ENCODE measurements at regions not wholly inside any gene's neighbourhood (a gene's known extent, or its start where the extent isn't known, plus 50 kb on each side); places are given as distances from the start of the nearest gene placed in this dataset.
"Not testable (repeated sequence)": the region's sequence is repeated elsewhere in the genome, so short reads cannot be mapped to it uniquely, and the experiment has no call there.

- no peak for DNase-seq
- no peak overlapping the region for H3K27ac Mint-ChIP-seq
- peaks cover 7% of the 10 kb centered on the region for H3K4me1 Mint-ChIP-seq (ENCODE audit: low read depth)
- POLR2A ChIA-PET: no interaction called here
- H3K27me3 Mint-ChIP-seq (ENCODE audit: low read depth): peaks cover 4% of the 10 kb centered on the region
- CTCF ChIA-PET: no interaction called here
- no peaks in the 10 kb centered on the region for H3K36me3 Mint-ChIP-seq (ENCODE audit: low read depth)
- H3K4me3 Mint-ChIP-seq: no peak overlapping the region
- ATAC-seq: no peak
- H3K9me3 Mint-ChIP-seq (ENCODE audit: insufficient read depth): no peaks in the 10 kb centered on the region
Measured at GRCh38 chr15:66961407-66961884, 104.0 kb upstream of the SMAD3 start.

DNA sequence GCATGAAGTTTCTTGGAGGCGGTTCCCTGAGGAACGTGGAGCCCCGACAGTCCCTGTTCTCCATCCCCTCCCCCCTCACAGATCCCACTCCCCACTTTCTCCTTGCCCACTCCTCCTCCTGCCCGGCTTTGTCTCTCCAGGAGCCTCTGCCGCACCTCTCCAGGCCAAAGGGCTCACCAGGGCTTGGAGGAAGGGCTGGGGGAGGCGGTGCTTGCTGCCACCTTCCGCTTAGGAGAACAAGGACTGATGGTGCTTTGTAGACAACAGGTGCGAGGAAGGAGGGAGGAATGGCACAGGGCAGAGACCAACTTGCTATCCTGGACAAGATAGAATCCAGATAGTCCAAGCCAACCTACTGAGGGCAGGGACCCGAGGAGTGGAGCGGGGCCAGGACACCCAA is 103.5 kb upstream of the SMAD3 start:
- no peak overlapping the region for H3K27ac Mint-ChIP-seq
- POLR2A ChIA-PET: no interaction called here
- no peaks in the 10 kb centered on the region for H3K9me3 Mint-ChIP-seq (ENCODE audit: insufficient read depth)
- H3K36me3 Mint-ChIP-seq (ENCODE audit: low read depth): no peaks in the 10 kb centered on the region
- H3K27me3 Mint-ChIP-seq (ENCODE audit: low read depth): peaks cover 6% of the 10 kb centered on the region
- peaks cover 6% of the 10 kb centered on the region for H3K4me1 Mint-ChIP-seq (ENCODE audit: low read depth)
- H3K4me3 Mint-ChIP-seq: no peak overlapping the region
- ATAC-seq (no peak), DNase-seq (no peak)
- CTCF ChIA-PET: interaction anchor here (1.0 kb wide), 1 partner anchor 119 kb away, joined by 3 read pairs; no protein-coding TSS in a partner anchor

GRCh38 chr15:66962522-66962921 is 102.9 kb upstream of the SMAD3 start:
- H3K27me3 Mint-ChIP-seq (ENCODE audit: low read depth): peaks cover 7% of the 10 kb centered on the region
- no peaks in the 10 kb centered on the region for H3K36me3 Mint-ChIP-seq (ENCODE audit: low read depth)
- CTCF ChIA-PET: interaction anchor here (0.7 to 1.0 kb wide), 2 partner anchors 16 to 118 kb away, joined by 3 read pairs; no protein-coding TSS in a partner anchor
- no peak overlapping the region for H3K27ac Mint-ChIP-seq
- H3K9me3 Mint-ChIP-seq (ENCODE audit: insufficient read depth): no peaks in the 10 kb centered on the region
- POLR2A ChIA-PET: no interaction called here
- peaks cover under 1% of the 10 kb centered on the region for H3K4me1 Mint-ChIP-seq (ENCODE audit: low read depth)
- ATAC-seq (no peak), DNase-seq (no peak)
- no peak overlapping the region for H3K4me3 Mint-ChIP-seq

DNA sequence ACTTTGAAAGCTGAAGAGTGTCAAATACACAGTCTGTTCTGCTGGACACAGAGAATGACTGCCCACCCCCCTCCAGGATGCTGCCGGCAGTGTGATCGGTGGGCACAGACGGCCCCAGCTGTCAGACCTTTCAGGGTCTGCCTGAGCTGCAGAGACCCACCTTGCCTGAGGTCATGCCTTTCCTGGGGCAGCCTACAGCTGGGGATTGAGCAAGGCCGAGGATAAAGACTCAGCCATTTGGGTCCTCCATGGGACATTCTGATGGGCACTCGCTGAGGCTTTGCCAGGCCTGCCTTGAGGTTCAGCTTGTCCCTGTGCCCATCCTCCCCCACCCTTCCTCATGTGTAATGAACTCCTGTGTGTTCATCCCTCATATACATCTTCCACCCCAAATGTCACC is 102.3 kb upstream of the SMAD3 start:
- no peaks in the 10 kb centered on the region for H3K9me3 Mint-ChIP-seq (ENCODE audit: insufficient read depth)
- H3K36me3 Mint-ChIP-seq (ENCODE audit: low read depth): no peaks in the 10 kb centered on the region
- POLR2A ChIA-PET: no interaction called here
- DNase-seq (no peak), ATAC-seq (no peak)
- no peaks in the 10 kb centered on the region for H3K4me1 Mint-ChIP-seq (ENCODE audit: low read depth)
- CTCF ChIA-PET: interaction anchor here (0.7 to 1.0 kb wide), 2 partner anchors 16 to 118 kb away, joined by 3 read pairs; no protein-coding TSS in a partner anchor
- no peak overlapping the region for H3K27ac Mint-ChIP-seq
- peaks cover 7% of the 10 kb centered on the region for H3K27me3 Mint-ChIP-seq (ENCODE audit: low read depth)
- H3K4me3 Mint-ChIP-seq: no peak overlapping the region

GRCh38 chr15:66963710-66964109 is 101.7 kb upstream of the SMAD3 start:
- ChIA-PET POLR2A (no interaction called here), CTCF (no interaction called here)
- no peak for ATAC-seq
- Mint-ChIP-seq H3K27ac (no peak overlapping the region), H3K4me3 (no peak overlapping the region), H3K4me1 (ENCODE audit: low read depth) (no peaks in the 10 kb centered on the region), H3K27me3 (ENCODE audit: low read depth) (peaks cover 7% of the 10 kb centered on the region), H3K9me3 (ENCODE audit: insufficient read depth) (no peaks in the 10 kb centered on the region), H3K36me3 (ENCODE audit: low read depth) (no peaks in the 10 kb centered on the region)
- no peak for DNase-seq

DNA sequence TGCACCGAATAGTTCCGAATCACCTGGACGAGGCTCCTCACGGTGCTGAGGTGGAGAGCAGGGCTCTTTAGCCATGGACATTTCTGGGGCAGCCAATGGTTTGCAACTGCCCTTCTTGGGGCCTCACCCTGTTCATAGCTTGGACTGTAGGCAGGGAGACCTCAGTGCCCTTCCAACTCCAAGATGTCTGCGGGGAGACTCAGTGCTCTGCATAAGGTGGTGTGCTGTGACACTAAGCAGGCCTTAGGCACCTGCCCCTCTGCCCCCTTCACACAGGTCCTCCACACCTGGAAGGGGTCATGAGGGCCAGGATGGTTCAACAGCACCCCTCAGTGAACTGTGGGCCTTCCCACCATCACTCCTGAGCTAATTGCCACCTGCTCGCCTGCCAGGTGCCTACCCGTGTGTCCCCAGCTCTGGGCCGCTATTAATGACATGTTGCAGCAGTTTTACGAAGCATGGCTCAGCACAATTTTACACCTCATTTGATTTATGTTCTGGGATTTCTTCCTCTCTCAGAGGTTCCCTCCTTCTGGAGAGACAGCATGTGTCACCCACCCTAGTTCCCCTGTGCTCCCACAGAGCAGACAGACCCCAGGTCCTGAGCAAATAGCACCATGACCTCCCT is 101.2 kb upstream of the SMAD3 start:
- ChIA-PET POLR2A (no interaction called here), CTCF (no interaction called here)
- ATAC-seq: no peak
- no peak for DNase-seq
- H3K4me3 Mint-ChIP-seq: no peak overlapping the region
- no peaks in the 10 kb centered on the region for H3K4me1 Mint-ChIP-seq (ENCODE audit: low read depth)
- no peaks in the 10 kb centered on the region for H3K9me3 Mint-ChIP-seq (ENCODE audit: insufficient read depth)
- peaks cover 7% of the 10 kb centered on the region for H3K27me3 Mint-ChIP-seq (ENCODE audit: low read depth)
- H3K36me3 Mint-ChIP-seq (ENCODE audit: low read depth): no peaks in the 10 kb centered on the region
- no peak overlapping the region for H3K27ac Mint-ChIP-seq

DNA sequence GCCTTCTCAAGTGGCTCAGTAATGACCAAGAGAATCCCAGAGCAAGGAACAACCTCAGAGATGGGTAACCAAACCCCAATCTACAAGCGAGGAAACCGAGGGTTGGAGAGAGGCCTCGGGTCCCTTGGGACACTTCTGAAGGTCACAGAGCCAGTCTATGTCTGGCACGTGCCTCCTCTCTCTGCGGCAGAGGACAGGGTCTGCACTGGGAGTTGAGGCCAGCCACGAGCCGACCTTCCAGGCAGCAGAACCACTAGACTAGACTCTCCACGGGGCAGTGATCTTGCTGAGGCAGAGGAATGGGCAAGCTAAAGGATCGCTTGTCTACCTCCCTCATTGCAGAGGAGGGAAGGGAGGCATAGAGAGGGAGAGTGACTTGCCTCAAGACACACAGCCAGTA is 100.6 kb upstream of the SMAD3 start:
- Mint-ChIP-seq H3K4me1 (ENCODE audit: low read depth) (no peaks in the 10 kb centered on the region), H3K9me3 (ENCODE audit: insufficient read depth) (no peaks in the 10 kb centered on the region), H3K4me3 (no peak overlapping the region), H3K27ac (no peak overlapping the region), H3K27me3 (ENCODE audit: low read depth) (peaks cover 5% of the 10 kb centered on the region), H3K36me3 (ENCODE audit: low read depth) (no peaks in the 10 kb centered on the region)
- DNase-seq: no peak
- no peak for ATAC-seq
- ChIA-PET POLR2A (no interaction called here), CTCF (no interaction called here)

- ChIA-PET POLR2A (no interaction called here), CTCF (no interaction called here)
- no peaks in the 10 kb centered on the region for H3K9me3 Mint-ChIP-seq (ENCODE audit: insufficient read depth)
- H3K4me1 Mint-ChIP-seq (ENCODE audit: low read depth): no peaks in the 10 kb centered on the region
- no peak for ATAC-seq
- no peaks in the 10 kb centered on the region for H3K36me3 Mint-ChIP-seq (ENCODE audit: low read depth)
- no peak for DNase-seq
- no peak overlapping the region for H3K4me3 Mint-ChIP-seq
- H3K27me3 Mint-ChIP-seq (ENCODE audit: low read depth): peaks cover 4% of the 10 kb centered on the region
- no peak overlapping the region for H3K27ac Mint-ChIP-seq
Measured at GRCh38 chr15:66965201-66965900, 100.1 kb upstream of the SMAD3 start.

- no peaks in the 10 kb centered on the region for H3K9me3 Mint-ChIP-seq (ENCODE audit: insufficient read depth)
- peaks cover 4% of the 10 kb centered on the region for H3K27me3 Mint-ChIP-seq (ENCODE audit: low read depth)
- no peak overlapping the region for H3K4me3 Mint-ChIP-seq
- DNase-seq (no peak), ATAC-seq (no peak)
- H3K36me3 Mint-ChIP-seq (ENCODE audit: low read depth): no peaks in the 10 kb centered on the region
- no peaks in the 10 kb centered on the region for H3K4me1 Mint-ChIP-seq (ENCODE audit: low read depth)
- CTCF ChIA-PET: no interaction called here
- POLR2A ChIA-PET: no interaction called here
- no peak overlapping the region for H3K27ac Mint-ChIP-seq
Measured at GRCh38 chr15:66966256-66966655, 99.1 kb upstream of the SMAD3 start.

- Mint-ChIP-seq H3K9me3 (ENCODE audit: insufficient read depth) (no peaks in the 10 kb centered on the region), H3K4me1 (ENCODE audit: low read depth) (no peaks in the 10 kb centered on the region), H3K4me3 (no peak overlapping the region), H3K27ac (no peak overlapping the region), H3K36me3 (ENCODE audit: low read depth) (no peaks in the 10 kb centered on the region), H3K27me3 (ENCODE audit: low read depth) (peaks cover 4% of the 10 kb centered on the region)
- ATAC-seq: no peak
- ChIA-PET CTCF (interaction anchor here (1.0 kb wide), 1 partner anchor 326 kb away, joined by 4 read pairs; no protein-coding TSS in a partner anchor), POLR2A (no interaction called here)
- no peak for DNase-seq
Measured at GRCh38 chr15:66968806-66969596, 96.4 kb upstream of the SMAD3 start.

- ATAC-seq; H3K9me3 Mint-ChIP-seq (ENCODE audit: insufficient read depth); CTCF ChIA-PET; H3K4me1 Mint-ChIP-seq (ENCODE audit: low read depth); POLR2A ChIA-PET; H3K4me3 Mint-ChIP-seq; H3K27me3 Mint-ChIP-seq (ENCODE audit: low read depth); DNase-seq; H3K36me3 Mint-ChIP-seq (ENCODE audit: low read depth); H3K27ac Mint-ChIP-seq: not testable (repeated sequence)
Measured at GRCh38 chr15:66974131-66974530, 91.3 kb upstream of the SMAD3 start.

- H3K9me3 Mint-ChIP-seq (ENCODE audit: insufficient read depth); H3K27ac Mint-ChIP-seq; H3K36me3 Mint-ChIP-seq (ENCODE audit: low read depth); POLR2A ChIA-PET; ATAC-seq; H3K4me3 Mint-ChIP-seq; H3K4me1 Mint-ChIP-seq (ENCODE audit: low read depth): not testable (repeated sequence)
- peaks cover 14% of the 10 kb centered on the region for H3K27me3 Mint-ChIP-seq (ENCODE audit: low read depth)
- CTCF ChIA-PET: interaction anchor here (0.6 kb wide), 1 partner anchor 256 kb away, joined by 3 read pairs; no protein-coding TSS in a partner anchor
- peak; percentile 15 for DNase-seq
Measured at GRCh38 chr15:66976106-66976640, 89.2 kb upstream of the SMAD3 start.
